GM23248 (cell line): ENCODE measurements at regions not wholly inside any gene's neighbourhood (a gene's known extent, or its start where the extent isn't known, plus 50 kb on each side); places are given as distances from the start of the nearest gene placed in this dataset.

Experiments used
- DNase-seq: peaks from one replicate; pipeline ENCODE4 v3.0.0-alpha.2; 2015
- H2AFZ ChIP-seq: fragments of 200-600 bp; sonication (generic); 2 replicates; pipeline ENCODE4 v1.6.1; 2016; ENCODE audit warnings: antibody characterized with exemption
- H3F3A ChIP-seq: fragments of 200-600 bp; sonication (generic); 2 replicates; pipeline ENCODE4 v1.6.1; 2016; ENCODE audit warnings: mild to moderate bottlenecking, antibody characterized with exemption, mixed run types; ENCODE audit not compliant: insufficient read depth
- H3K27ac ChIP-seq: fragments of 200-600 bp; sonication (generic); 2 replicates; pipeline ENCODE4 v1.5.1; 2016; ENCODE audit warnings: mild to moderate bottlenecking
- H3K27me3 ChIP-seq: fragments of 200-600 bp; sonication (generic); replicated peaks from 2 replicates; pipeline ENCODE4 v1.6.1; 2016; ENCODE audit warnings: mild to moderate bottlenecking; ENCODE audit not compliant: insufficient read depth
- H3K36me3 ChIP-seq: fragments of 200-600 bp; sonication (generic); 2 replicates; pipeline ENCODE4 v1.6.1; 2016; ENCODE audit warnings: low read depth, mild to moderate bottlenecking
- H3K4me1 ChIP-seq: fragments of 200-600 bp; sonication (generic); 2 replicates; pipeline ENCODE4 v1.6.1; 2016; ENCODE audit warnings: mild to moderate bottlenecking; ENCODE audit not compliant: insufficient read depth
- H3K4me2 ChIP-seq: fragments of 200-600 bp; sonication (generic); one replicate; pipeline ENCODE4 v1.6.1; 2016; ENCODE audit warnings: mild to moderate bottlenecking; ENCODE audit not compliant: unreplicated experiment
- H3K4me3 ChIP-seq: fragments of 200-600 bp; sonication (generic); 2 replicates; pipeline ENCODE4 v1.5.1; 2016; ENCODE audit warnings: mild to moderate bottlenecking
- H3K79me2 ChIP-seq: fragments of 200-600 bp; sonication (generic); 2 replicates; pipeline ENCODE4 v1.6.1; 2016; ENCODE audit warnings: mild to moderate bottlenecking; ENCODE audit not compliant: insufficient read depth
- H3K9ac ChIP-seq: fragments of 200-600 bp; sonication (generic); 2 replicates; pipeline ENCODE4 v1.6.1; 2016; ENCODE audit warnings: mild to moderate bottlenecking
- H3K9me2 ChIP-seq: fragments of 200-600 bp; sonication (generic); 2 replicates; pipeline ENCODE4 v1.6.1; 2016; ENCODE audit warnings: mixed run types, mild to moderate bottlenecking, moderate library complexity; ENCODE audit not compliant: insufficient read depth
- H3K9me3 ChIP-seq: fragments of 200-600 bp; sonication (generic); one replicate; pipeline ENCODE4 v1.6.1; 2017; ENCODE audit warnings: low read depth
- H4K20me1 ChIP-seq: fragments of 200-600 bp; sonication (generic); 2 replicates; pipeline ENCODE4 v1.6.0; 2016; ENCODE audit not compliant: insufficient read depth
- EZH2 ChIP-seq: fragments of 200-600 bp; sonication (generic); IDR thresholded peaks from 2 replicates; pipeline ENCODE4 v1.6.1; 2018; ENCODE audit warnings: antibody characterized with exemption, mild to moderate bottlenecking; ENCODE audit not compliant: insufficient read depth, poor library complexity, severe bottlenecking
- EZH2phosphoT487 ChIP-seq: fragments of 200-600 bp; sonication (generic); IDR thresholded peaks from 2 replicates; pipeline ENCODE4 v1.6.1; 2018; ENCODE audit warnings: antibody characterized with exemption, moderate library complexity, mild to moderate bottlenecking, low read depth; ENCODE audit not compliant: insufficient read depth
- WGBS, 2 experiments: methylation state at CpG; one replicate each; pipeline ENCODE4 v1.1.6; 2015 to 2017; ENCODE audit warnings: low lambda C conversion rate in 2 of 2, low coverage in 1 of 2; ENCODE audit errors: missing lambda C conversion rate in 2 of 2; 5-methylcytosine and 5-hydroxymethylcytosine counted together
- in situ Hi-C: fragments of 300-500 bp; cut with MboI; formaldehyde crosslinking; loops from 2 replicates; pipeline ENCODE4 v1.15.0; 2020

DNA sequence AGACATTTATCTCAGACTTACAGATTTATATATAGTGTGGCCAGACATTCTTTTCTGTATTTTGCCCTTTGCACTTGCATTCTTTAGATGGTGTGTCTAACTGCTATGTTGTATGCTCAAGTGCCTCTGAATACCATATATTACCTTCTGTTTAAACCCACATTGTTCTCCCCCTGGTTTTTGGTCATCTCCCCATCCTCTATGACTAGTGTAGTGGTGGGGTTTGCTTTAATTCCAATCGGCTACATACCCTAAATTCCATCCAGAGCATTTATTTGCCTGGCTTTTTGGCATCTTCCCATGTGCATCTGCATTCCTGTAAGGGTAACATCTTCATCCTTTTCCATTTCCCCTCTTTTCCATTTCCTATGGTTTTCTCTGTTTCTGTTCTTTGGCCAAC is 271.0 kb upstream of the SLC30A5 start:
- no peak overlapping the region for H3K9ac ChIP-seq
- no peak overlapping the region for H3K4me2 ChIP-seq
- H3F3A ChIP-seq = no peaks in the 10 kb centered on the region
- H3K27me3 ChIP-seq = no peaks in the 10 kb centered on the region
- WGBS, 2 experiments = 70 to 71% methylated on average over 1 of the region's 1 CpG
- no peak overlapping the region for H3K27ac ChIP-seq
- in situ Hi-C loops = no loop called here
- no peaks in the 10 kb centered on the region for H3K9me2 ChIP-seq
- no peak for DNase-seq
- no peak overlapping the region for H3K4me3 ChIP-seq
- H2AFZ ChIP-seq = no peak overlapping the region
- H3K79me2 ChIP-seq = no peaks in the 10 kb centered on the region
- no peaks in the 10 kb centered on the region for H3K36me3 ChIP-seq
- no peaks in the 10 kb centered on the region for H3K9me3 ChIP-seq
- H4K20me1 ChIP-seq = no peaks in the 10 kb centered on the region
- no peaks in the 10 kb centered on the region for H3K4me1 ChIP-seq
- TF ChIP-seq EZH2phosphoT487 (no peak), EZH2 (no peak)

GRCh38 chr5:68823301-68823700 is 270.5 kb upstream of the SLC30A5 start:
- 49 to 53% methylated on average over 6 of the region's 6 CpGs for WGBS, 2 experiments
- TF ChIP-seq EZH2 (no peak), EZH2phosphoT487 (no peak)
- peak; percentile 28 for DNase-seq

GRCh38 chr5:68830377-68830898 is 263.4 kb upstream of the SLC30A5 start:
- H3K4me3 ChIP-seq = no peak overlapping the region
- H4K20me1 ChIP-seq = no peaks in the 10 kb centered on the region
- H2AFZ ChIP-seq = no peak overlapping the region
- no peaks in the 10 kb centered on the region for H3K79me2 ChIP-seq
- WGBS, 2 experiments = 58 to 59% methylated on average over 3 of the region's 3 CpGs
- no peaks in the 10 kb centered on the region for H3K9me3 ChIP-seq
- H3K36me3 ChIP-seq = no peaks in the 10 kb centered on the region
- H3K4me1 ChIP-seq = no peaks in the 10 kb centered on the region
- no peak overlapping the region for H3K27ac ChIP-seq
- H3K27me3 ChIP-seq = no peaks in the 10 kb centered on the region
- no peak for TF ChIP-seq EZH2phosphoT487
- no peak for TF ChIP-seq EZH2
- H3K9me2 ChIP-seq = no peaks in the 10 kb centered on the region
- DNase-seq = peak; percentile 2
- H3K9ac ChIP-seq = no peak overlapping the region
- H3K4me2 ChIP-seq = no peak overlapping the region
- in situ Hi-C loops = no loop called here
- no peaks in the 10 kb centered on the region for H3F3A ChIP-seq

More at GRCh38 chr5:68823301-68823700, 270.5 kb upstream of the SLC30A5 start:
- in situ Hi-C loops = no loop called here
- Histone ChIP-seq H4K20me1 (no peaks in the 10 kb centered on the region), H3K79me2 (no peaks in the 10 kb centered on the region), H3K4me1 (no peaks in the 10 kb centered on the region), H3K4me3 (no peak overlapping the region), H3K9me3 (no peaks in the 10 kb centered on the region), H3K27me3 (no peaks in the 10 kb centered on the region), H3K36me3 (no peaks in the 10 kb centered on the region), H3F3A (no peaks in the 10 kb centered on the region), H3K27ac (no peak overlapping the region), H2AFZ (no peak overlapping the region), H3K4me2 (no peak overlapping the region), H3K9me2 (no peaks in the 10 kb centered on the region), H3K9ac (no peak overlapping the region)

DNA sequence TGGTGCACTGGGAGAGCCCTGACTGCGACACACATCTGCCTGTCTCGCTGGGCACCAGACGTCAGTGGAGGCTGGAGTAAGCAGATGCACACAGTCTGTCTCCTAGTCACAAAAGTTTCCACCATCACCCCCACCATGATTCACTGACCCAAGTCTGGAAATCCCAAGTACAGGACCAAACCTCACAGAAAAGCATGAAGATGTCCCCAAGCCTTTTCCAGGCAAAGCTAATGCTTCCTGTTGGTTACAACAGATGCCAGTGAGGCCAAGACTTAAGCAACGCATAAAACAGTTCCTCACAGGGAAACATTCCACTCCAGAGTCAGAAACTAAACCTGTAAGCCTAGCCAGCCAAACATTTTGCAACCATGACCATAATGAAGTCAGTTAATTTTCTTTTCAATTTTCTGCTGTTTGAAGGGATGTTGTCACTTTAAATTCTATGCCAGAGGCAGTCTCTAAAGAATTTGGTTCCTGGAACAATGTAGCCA is 259.3 kb upstream of the SLC30A5 start:
- DNase-seq = peak; percentile 57
- Histone ChIP-seq H3K27me3 (no peaks in the 10 kb centered on the region), H3K4me2 (no peak overlapping the region), H3K4me3 (no peak overlapping the region), H3K4me1 (no peaks in the 10 kb centered on the region), H3K9ac (no peak overlapping the region), H3F3A (peaks cover 4% of the 10 kb centered on the region; the same call in 1 of the 2 replicates), H3K9me2 (no peaks in the 10 kb centered on the region), H4K20me1 (no peaks in the 10 kb centered on the region), H3K27ac (no peak overlapping the region), H3K36me3 (no peaks in the 10 kb centered on the region), H3K79me2 (no peaks in the 10 kb centered on the region), H2AFZ (no peak overlapping the region), H3K9me3 (no peaks in the 10 kb centered on the region)
- TF ChIP-seq EZH2phosphoT487 = no peak
- TF ChIP-seq EZH2 = no peak
- WGBS, 2 experiments = 43 to 48% methylated on average over 4 of the region's 4 CpGs
- in situ Hi-C loops = no loop called here
